DOHH2 (cell line): ENCODE measurements at regions not wholly inside any gene's neighbourhood (a gene's known extent, or its start where the extent isn't known, plus 50 kb on each side); places are given as distances from the start of the nearest gene placed in this dataset.

Experiments
- EZH2phosphoT487 ChIP-seq: fragments of 200-600 bp; sonication (generic); IDR thresholded peaks from 2 replicates; pipeline ENCODE4 v1.6.1; 2017; ENCODE audit warnings: borderline replicate concordance, mild to moderate bottlenecking, antibody characterized with exemption, low read length, moderate library complexity, mixed read lengths
- TF ChIP-seq, protein P1 (sequence below): fragments of 200-600 bp; sonication (generic); IDR thresholded peaks from one replicate; pipeline ENCODE4 v1.5.1; 2014; ENCODE audit warnings: antibody characterized with exemption, mild to moderate bottlenecking, low read depth, low read length; ENCODE audit not compliant: poor library complexity, severe bottlenecking

DNA sequence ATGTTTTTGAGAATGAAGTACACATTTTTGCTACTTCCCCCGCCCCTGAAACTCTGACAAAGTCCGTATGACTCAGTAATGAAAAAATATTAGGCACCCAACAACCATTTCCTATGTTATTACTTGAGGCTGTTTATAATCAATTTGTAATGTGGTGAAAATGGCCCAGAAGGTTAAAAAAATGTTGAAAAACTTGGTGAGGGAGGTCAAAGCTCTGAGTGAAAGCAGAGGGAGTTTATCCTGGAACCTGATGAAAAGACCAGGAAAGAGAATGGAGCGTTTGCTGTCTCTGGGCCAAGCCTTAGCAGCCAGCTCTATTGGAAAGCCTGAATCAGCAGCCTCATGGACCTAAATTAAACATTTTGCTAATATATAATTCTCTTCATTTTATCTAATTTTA is 367.7 kb upstream of the NEGR1 start:
- TF ChIP-seq EZH2phosphoT487, result no peak
- TF ChIP-seq, protein P1, sequence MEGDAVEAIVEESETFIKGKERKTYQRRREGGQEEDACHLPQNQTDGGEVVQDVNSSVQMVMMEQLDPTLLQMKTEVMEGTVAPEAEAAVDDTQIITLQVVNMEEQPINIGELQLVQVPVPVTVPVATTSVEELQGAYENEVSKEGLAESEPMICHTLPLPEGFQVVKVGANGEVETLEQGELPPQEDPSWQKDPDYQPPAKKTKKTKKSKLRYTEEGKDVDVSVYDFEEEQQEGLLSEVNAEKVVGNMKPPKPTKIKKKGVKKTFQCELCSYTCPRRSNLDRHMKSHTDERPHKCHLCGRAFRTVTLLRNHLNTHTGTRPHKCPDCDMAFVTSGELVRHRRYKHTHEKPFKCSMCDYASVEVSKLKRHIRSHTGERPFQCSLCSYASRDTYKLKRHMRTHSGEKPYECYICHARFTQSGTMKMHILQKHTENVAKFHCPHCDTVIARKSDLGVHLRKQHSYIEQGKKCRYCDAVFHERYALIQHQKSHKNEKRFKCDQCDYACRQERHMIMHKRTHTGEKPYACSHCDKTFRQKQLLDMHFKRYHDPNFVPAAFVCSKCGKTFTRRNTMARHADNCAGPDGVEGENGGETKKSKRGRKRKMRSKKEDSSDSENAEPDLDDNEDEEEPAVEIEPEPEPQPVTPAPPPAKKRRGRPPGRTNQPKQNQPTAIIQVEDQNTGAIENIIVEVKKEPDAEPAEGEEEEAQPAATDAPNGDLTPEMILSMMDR, result no peak
